DOHH2 (cell line): ENCODE measurements at regions not wholly inside any gene's neighbourhood (a gene's known extent, or its start where the extent isn't known, plus 50 kb on each side); places are given as distances from the start of the nearest gene placed in this dataset.

Source experiments
- H3F3A ChIP-seq: fragments of 200-600 bp; sonication (generic), shearing (Covaris generic); 2 replicates; pipeline ENCODE4 v1.6.0; 2016; ENCODE audit warnings: antibody characterized with exemption, mild to moderate bottlenecking; ENCODE audit not compliant: control insufficient read depth, insufficient read depth
- H3K27ac ChIP-seq: fragments of 200-600 bp; sonication (generic); 2 replicates; pipeline ENCODE4 v1.5.1; 2014; ENCODE audit warnings: low read depth, mild to moderate bottlenecking, low read length, moderate library complexity
- H3K27me3 ChIP-seq: fragments of 200-600 bp; sonication (generic); 2 replicates; pipeline ENCODE4 v1.6.1; 2014; ENCODE audit warnings: mild to moderate bottlenecking, low read length, mixed read lengths; ENCODE audit not compliant: control insufficient read depth
- H3K36me3 ChIP-seq: fragments of 200-600 bp; sonication (generic); 2 replicates; pipeline ENCODE4 v1.6.1; 2014; ENCODE audit warnings: mild to moderate bottlenecking, low read length, moderate library complexity, mixed read lengths; ENCODE audit not compliant: control insufficient read depth
- H3K4me1 ChIP-seq: fragments of 200-600 bp; sonication (generic); 2 replicates; pipeline ENCODE4 v1.6.1; 2014; ENCODE audit warnings: mild to moderate bottlenecking, low read length, mixed read lengths; ENCODE audit not compliant: control insufficient read depth
- H3K4me2 ChIP-seq: fragments of 200-600 bp; sonication (generic); 2 replicates; pipeline ENCODE4 v1.6.0; 2014; ENCODE audit warnings: mild to moderate bottlenecking, low read length, moderate library complexity
- H3K4me3 ChIP-seq: fragments of 200-600 bp; sonication (generic); 2 replicates; pipeline ENCODE4 v1.5.1; 2014; ENCODE audit warnings: mild to moderate bottlenecking, low read length, mixed read lengths
- H3K79me2 ChIP-seq: fragments of 200-600 bp; sonication (generic); 2 replicates; pipeline ENCODE4 v1.6.1; 2014; ENCODE audit warnings: mild to moderate bottlenecking, low read length, mixed read lengths; ENCODE audit not compliant: control insufficient read depth
- H3K9me2 ChIP-seq: fragments of 200-600 bp; sonication (generic); replicated peaks from 2 replicates; pipeline ENCODE4 v1.6.1; 2014; ENCODE audit warnings: mild to moderate bottlenecking, low read length, mixed read lengths; ENCODE audit not compliant: control insufficient read depth
- H3K9me3 ChIP-seq: fragments of 200-600 bp; sonication (generic); 2 replicates; pipeline ENCODE4 v1.6.1; 2014; ENCODE audit warnings: antibody characterized with exemption, low read length, mixed read lengths; ENCODE audit not compliant: control insufficient read depth, insufficient read depth
- H4K20me1 ChIP-seq: fragments of 200-600 bp; sonication (generic); 2 replicates; pipeline ENCODE4 v1.6.0; 2014; ENCODE audit warnings: low read depth, mild to moderate bottlenecking, antibody characterized with exemption, low read length, moderate library complexity; ENCODE audit not compliant: control insufficient read depth, insufficient read depth
- EZH2phosphoT487 ChIP-seq: fragments of 200-600 bp; sonication (generic); IDR thresholded peaks from 2 replicates; pipeline ENCODE4 v1.6.1; 2017; ENCODE audit warnings: borderline replicate concordance, mild to moderate bottlenecking, antibody characterized with exemption, low read length, moderate library complexity, mixed read lengths
- TF ChIP-seq, protein P1 (sequence below): fragments of 200-600 bp; sonication (generic); IDR thresholded peaks from one replicate; pipeline ENCODE4 v1.5.1; 2014; ENCODE audit warnings: antibody characterized with exemption, mild to moderate bottlenecking, low read depth, low read length; ENCODE audit not compliant: poor library complexity, severe bottlenecking

DNA sequence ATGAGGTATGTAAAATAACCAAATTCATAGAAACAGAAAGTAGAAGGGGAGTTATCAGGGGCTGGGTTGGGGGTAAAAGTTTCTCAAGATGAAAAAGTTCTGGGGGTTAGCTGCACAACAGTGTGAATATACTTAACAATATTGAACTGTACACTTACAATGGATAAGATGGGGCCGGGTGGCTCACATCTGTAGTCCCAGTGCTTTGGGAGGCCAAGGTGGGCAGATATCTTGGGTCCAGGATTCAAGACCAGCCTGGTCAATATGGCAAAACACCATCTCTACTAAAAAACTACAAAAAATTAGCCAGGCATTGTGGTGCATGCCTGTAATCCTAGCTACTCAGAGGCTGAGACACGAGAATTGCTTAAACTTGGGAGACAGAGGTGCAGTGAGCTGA, 274.3 kb downstream of the TJP1 start:
- no peaks in the 10 kb centered on the region for H3F3A ChIP-seq
- no peaks in the 10 kb centered on the region; the same call in 1 of the 2 replicates for H3K27me3 ChIP-seq
- no peaks in the 10 kb centered on the region for H3K36me3 ChIP-seq
- no peaks in the 10 kb centered on the region for H3K9me3 ChIP-seq
- no peak overlapping the region for H3K4me2 ChIP-seq
- H3K79me2 ChIP-seq: no peaks in the 10 kb centered on the region
- H3K4me1 ChIP-seq: no peaks in the 10 kb centered on the region
- no peak overlapping the region for H3K27ac ChIP-seq
- H4K20me1 ChIP-seq: no peaks in the 10 kb centered on the region
- H3K4me3 ChIP-seq: no peak overlapping the region
- TF ChIP-seq, protein P1, sequence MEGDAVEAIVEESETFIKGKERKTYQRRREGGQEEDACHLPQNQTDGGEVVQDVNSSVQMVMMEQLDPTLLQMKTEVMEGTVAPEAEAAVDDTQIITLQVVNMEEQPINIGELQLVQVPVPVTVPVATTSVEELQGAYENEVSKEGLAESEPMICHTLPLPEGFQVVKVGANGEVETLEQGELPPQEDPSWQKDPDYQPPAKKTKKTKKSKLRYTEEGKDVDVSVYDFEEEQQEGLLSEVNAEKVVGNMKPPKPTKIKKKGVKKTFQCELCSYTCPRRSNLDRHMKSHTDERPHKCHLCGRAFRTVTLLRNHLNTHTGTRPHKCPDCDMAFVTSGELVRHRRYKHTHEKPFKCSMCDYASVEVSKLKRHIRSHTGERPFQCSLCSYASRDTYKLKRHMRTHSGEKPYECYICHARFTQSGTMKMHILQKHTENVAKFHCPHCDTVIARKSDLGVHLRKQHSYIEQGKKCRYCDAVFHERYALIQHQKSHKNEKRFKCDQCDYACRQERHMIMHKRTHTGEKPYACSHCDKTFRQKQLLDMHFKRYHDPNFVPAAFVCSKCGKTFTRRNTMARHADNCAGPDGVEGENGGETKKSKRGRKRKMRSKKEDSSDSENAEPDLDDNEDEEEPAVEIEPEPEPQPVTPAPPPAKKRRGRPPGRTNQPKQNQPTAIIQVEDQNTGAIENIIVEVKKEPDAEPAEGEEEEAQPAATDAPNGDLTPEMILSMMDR: no peak
- TF ChIP-seq EZH2phosphoT487: no peak
- no peaks in the 10 kb centered on the region for H3K9me2 ChIP-seq

GRCh38 chr15:29544513-29545128, 275.0 kb upstream of the NSMCE3 start:
- Histone ChIP-seq H3K79me2 (no peaks in the 10 kb centered on the region), H3K4me1 (no peaks in the 10 kb centered on the region), H3K4me2 (no peak overlapping the region), H3F3A (no peaks in the 10 kb centered on the region), H4K20me1 (no peaks in the 10 kb centered on the region), H3K27me3 (no peaks in the 10 kb centered on the region; the same call in 1 of the 2 replicates), H3K27ac (no peak overlapping the region), H3K36me3 (no peaks in the 10 kb centered on the region), H3K9me2 (no peaks in the 10 kb centered on the region), H3K9me3 (no peaks in the 10 kb centered on the region), H3K4me3 (no peak overlapping the region)
- no peak for TF ChIP-seq EZH2phosphoT487
- TF ChIP-seq, protein P1: no peak

DNA sequence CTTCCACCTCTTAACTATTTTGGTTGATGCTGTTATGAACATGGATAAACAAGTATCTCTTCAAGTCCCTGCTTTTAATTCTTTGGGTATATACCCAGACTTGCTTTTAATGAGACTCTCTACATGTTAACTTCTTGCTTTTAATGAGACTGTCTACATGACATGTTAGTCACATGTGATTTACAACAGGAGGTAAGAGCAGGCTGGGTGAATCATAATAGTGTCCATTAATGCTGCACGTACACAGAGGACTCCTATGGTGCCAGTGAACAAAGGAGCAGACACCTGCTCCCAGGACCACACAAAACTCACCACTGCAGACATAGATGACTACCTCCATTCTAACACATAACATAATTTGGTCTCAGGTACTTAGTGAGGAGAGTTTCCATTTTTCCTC, 273.4 kb upstream of the NSMCE3 start:
- Histone ChIP-seq H3K36me3 (no peaks in the 10 kb centered on the region), H3F3A (no peaks in the 10 kb centered on the region), H3K79me2 (no peaks in the 10 kb centered on the region), H3K4me1 (no peaks in the 10 kb centered on the region), H3K9me2 (no peaks in the 10 kb centered on the region), H3K4me3 (no peak overlapping the region), H3K9me3 (no peaks in the 10 kb centered on the region), H3K27me3 (no peaks in the 10 kb centered on the region; the same call in 1 of the 2 replicates), H3K27ac (no peak overlapping the region), H3K4me2 (no peak overlapping the region), H4K20me1 (no peaks in the 10 kb centered on the region)
- no peak for TF ChIP-seq EZH2phosphoT487

GRCh38 chr15:29541309-29541708, 271.7 kb upstream of the NSMCE3 start:
- Histone ChIP-seq H3K4me2 (no peak overlapping the region), H3K4me3 (no peak overlapping the region), H3K27me3 (no peaks in the 10 kb centered on the region; the same call in 1 of the 2 replicates), H3K9me3 (no peaks in the 10 kb centered on the region), H3K36me3 (no peaks in the 10 kb centered on the region), H3F3A (no peaks in the 10 kb centered on the region), H3K9me2 (no peaks in the 10 kb centered on the region), H3K4me1 (no peaks in the 10 kb centered on the region), H4K20me1 (no peaks in the 10 kb centered on the region), H3K27ac (no peak overlapping the region), H3K79me2 (no peaks in the 10 kb centered on the region)
- no peak for TF ChIP-seq EZH2phosphoT487
- TF ChIP-seq, protein P1: no peak
